Osteocyte (in vitro differentiated cells): ENCODE measurements at regions not wholly inside any gene's neighbourhood (a gene's known extent, or its start where the extent isn't known, plus 50 kb on each side); places are given as distances from the start of the nearest gene placed in this dataset.
A peak's percentile ranks its signal among the peaks of the same experiment; 100 is the strongest.

Experiments
- DNase-seq: peaks from one replicate; pipeline ENCODE4 v3.0.0; 2021; ENCODE audit warnings: mixed read lengths; ENCODE audit not compliant: unreplicated experiment; ENCODE audit errors: extremely low spot score
- H3K27ac Mint-ChIP-seq: one replicate; pipeline ENCODE4 v1.8.0; 2021; ENCODE audit warnings: mild to moderate bottlenecking, mixed read lengths; ENCODE audit not compliant: unreplicated experiment
- H3K27me3 Mint-ChIP-seq: one replicate; pipeline ENCODE4 v1.8.0; 2021; ENCODE audit warnings: mixed read lengths; ENCODE audit not compliant: unreplicated experiment
- H3K36me3 Mint-ChIP-seq: one replicate; pipeline ENCODE4 v1.8.0; 2021; ENCODE audit warnings: mixed read lengths; ENCODE audit not compliant: unreplicated experiment
- H3K4me1 Mint-ChIP-seq: one replicate; pipeline ENCODE4 v1.8.0; 2021; ENCODE audit warnings: mixed read lengths; ENCODE audit not compliant: unreplicated experiment
- H3K4me3 Mint-ChIP-seq: one replicate; pipeline ENCODE4 v1.8.0; 2021; ENCODE audit warnings: mild to moderate bottlenecking, moderate library complexity, mixed read lengths; ENCODE audit not compliant: unreplicated experiment
- H3K9me3 Mint-ChIP-seq: one replicate; pipeline ENCODE4 v1.8.0; 2021; ENCODE audit warnings: mixed read lengths; ENCODE audit not compliant: unreplicated experiment
- CTCF ChIP-seq: fragments of 200-600 bp; sonication (generic); IDR thresholded peaks from 2 replicates; pipeline ENCODE4 v1.5.0; 2021; ENCODE audit warnings: antibody characterized with exemption, mild to moderate bottlenecking, moderate library complexity

GRCh38 chr15:57854531-57854930 is 148.0 kb downstream of the POLR2M start:
- H3K27me3 Mint-ChIP-seq: peaks cover 44% of the 10 kb centered on the region
- no peaks in the 10 kb centered on the region for H3K9me3 Mint-ChIP-seq
- DNase-seq: no peak
- TF ChIP-seq CTCF: no peak
- H3K36me3 Mint-ChIP-seq: no peaks in the 10 kb centered on the region
- no peak overlapping the region for H3K27ac Mint-ChIP-seq
- no peak overlapping the region for H3K4me3 Mint-ChIP-seq
- H3K4me1 Mint-ChIP-seq: peaks cover 15% of the 10 kb centered on the region

DNA sequence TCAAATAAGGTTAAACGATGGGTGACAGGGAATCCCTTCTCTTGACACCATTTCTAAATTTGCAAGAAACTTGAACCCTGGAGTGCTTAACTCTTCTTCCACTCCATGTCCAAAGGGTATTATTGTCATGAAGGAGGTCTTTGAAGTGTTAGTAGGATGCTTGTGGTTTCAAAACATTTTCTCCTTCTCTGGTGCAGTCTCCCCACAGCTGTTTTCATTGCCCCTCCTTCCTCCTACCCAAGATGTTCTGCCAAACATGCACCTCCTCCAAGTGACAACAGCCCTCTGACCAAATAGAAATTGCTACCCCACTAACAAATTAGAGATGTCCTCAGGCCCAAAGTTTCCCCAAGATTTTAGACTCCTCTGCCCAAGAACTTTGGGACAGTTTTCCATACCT is 151.4 kb downstream of the POLR2M start:
- TF ChIP-seq CTCF: no peak
- peaks cover 13% of the 10 kb centered on the region for H3K4me1 Mint-ChIP-seq
- no peak overlapping the region for H3K27ac Mint-ChIP-seq
- no peaks in the 10 kb centered on the region for H3K9me3 Mint-ChIP-seq
- no peak overlapping the region for H3K4me3 Mint-ChIP-seq
- H3K27me3 Mint-ChIP-seq: peaks cover 36% of the 10 kb centered on the region
- no peak for DNase-seq
- H3K36me3 Mint-ChIP-seq: no peaks in the 10 kb centered on the region

DNA sequence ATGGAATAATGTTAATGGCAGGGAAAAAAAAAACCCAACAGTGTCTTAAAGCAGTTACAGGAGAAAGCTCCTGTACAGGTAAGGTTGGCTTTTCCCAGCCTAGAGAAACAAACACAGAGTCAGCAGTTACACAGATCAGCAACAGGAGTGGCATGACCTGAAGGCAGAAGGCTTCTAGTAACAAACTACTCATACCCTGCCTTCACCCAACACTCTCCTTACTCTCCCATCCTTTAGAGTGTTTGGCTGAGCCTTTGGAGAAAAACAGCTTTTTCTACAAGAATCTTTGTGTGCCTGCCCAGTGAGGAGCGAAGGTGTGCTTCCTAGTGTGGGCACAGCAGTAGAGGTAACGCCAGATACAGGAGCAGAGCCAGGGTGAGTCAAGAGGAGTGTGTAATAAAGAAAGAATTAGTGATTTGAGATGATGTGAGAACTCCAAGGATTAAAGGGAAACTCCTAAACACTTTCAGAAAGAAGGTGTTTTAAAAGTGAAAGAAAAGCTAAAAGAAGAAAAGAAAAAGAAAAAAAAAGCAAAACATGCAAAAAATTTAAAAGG is 152.7 kb downstream of the POLR2M start:
- peaks cover 35% of the 10 kb centered on the region for H3K27me3 Mint-ChIP-seq
- H3K27ac Mint-ChIP-seq: no peak overlapping the region
- no peak for DNase-seq
- no peaks in the 10 kb centered on the region for H3K36me3 Mint-ChIP-seq
- H3K4me1 Mint-ChIP-seq: peaks cover 8% of the 10 kb centered on the region
- H3K4me3 Mint-ChIP-seq: no peak overlapping the region
- TF ChIP-seq CTCF: no peak
- no peaks in the 10 kb centered on the region for H3K9me3 Mint-ChIP-seq

- Mint-ChIP-seq H3K27ac (no peak overlapping the region), H3K36me3 (no peaks in the 10 kb centered on the region), H3K9me3 (no peaks in the 10 kb centered on the region), H3K27me3 (peaks cover 37% of the 10 kb centered on the region), H3K4me3 (no peak overlapping the region), H3K4me1 (peaks cover 1% of the 10 kb centered on the region)
- peak; percentile 88 for TF ChIP-seq CTCF
- DNase-seq: no peak
Measured at GRCh38 chr15:57861034-57861638, 154.6 kb downstream of the POLR2M start.

GRCh38 chr15:57861815-57862586 is 155.5 kb downstream of the POLR2M start:
- peaks cover 37% of the 10 kb centered on the region for H3K27me3 Mint-ChIP-seq
- TF ChIP-seq CTCF: no peak
- DNase-seq: no peak
- H3K27ac Mint-ChIP-seq: no peak overlapping the region
- H3K9me3 Mint-ChIP-seq: no peaks in the 10 kb centered on the region
- H3K4me3 Mint-ChIP-seq: no peak overlapping the region
- peaks cover 1% of the 10 kb centered on the region for H3K4me1 Mint-ChIP-seq
- H3K36me3 Mint-ChIP-seq: no peaks in the 10 kb centered on the region
